HepG2 (cell line): ENCODE measurements at regions not wholly inside any gene's neighbourhood (a gene's known extent, or its start where the extent isn't known, plus 50 kb on each side); places are given as distances from the start of the nearest gene placed in this dataset.

Experiments
- ATAC-seq: fragments of 200-7000 bp; cut with Tn5 transposase; 3 replicates; pipeline ENCODE4 v1.9.1; 2020; ENCODE audit warnings: mild to moderate bottlenecking, moderate library complexity
- BruUV-seq: library from RNA; stranded (reverse); fragments of 400-500 nt; replicated peaks from 2 replicates; lab custom pipeline; 2021; lab: Mats Ljungman, UMichigan
- CTCF ChIA-PET: fragments of 300-600 bp; formaldehyde crosslinking; extraction: SDS; loops from one replicate; lab custom pipeline; 2021; ENCODE audit warnings: low total read pairs, inconsistent platforms, low intra/inter-chr PET ratio; lab: Yijun Ruan, JAX
- POLR2A ChIA-PET: fragments of 350-600 bp; sonication (Branson Sonifier 250); formaldehyde crosslinking; loops from one replicate; lab custom pipeline; 2020; ENCODE audit warnings: antibody characterized with exemption, inconsistent platforms; lab: Yijun Ruan, JAX
- DNase-seq: peaks from one replicate; pipeline ENCODE4 v3.0.0-alpha.2; 2015; ENCODE audit warnings: low spot score
- FAIRE-seq: peaks from 3 replicates; lab custom pipeline; 2011; peaks lifted over from hg19 to GRCh38; lab: Jason Lieb, UNC
- H2AFZ ChIP-seq: one replicate; pipeline ENCODE4 v1.6.1; 2011; ENCODE audit warnings: low read length, inconsistent platforms
- H3K27ac ChIP-seq: fragments of 300-600 bp; 3 replicates; pipeline ENCODE4 v1.8.0; 2011; ENCODE audit warnings: mixed run types, mild to moderate bottlenecking, mixed read lengths, low read length, inconsistent platforms; ENCODE audit not compliant: insufficient read depth; ENCODE audit errors: extremely low read length
- H3K27me3 ChIP-seq, 2 experiments: fragments of 200-600 bp in 1 of 2; 2 replicates in 1 of 2; 3 replicates in 1 of 2; pipeline versions ENCODE4 v1.6.0 to v1.8.0; 2011; ENCODE audit warnings: low read length in 2 of 2, mild to moderate bottlenecking in 2 of 2, moderate library complexity in 2 of 2, inconsistent platforms in 1 of 2; ENCODE audit not compliant: insufficient read depth in 2 of 2, control insufficient read depth in 1 of 2
- H3K36me3 ChIP-seq, 2 experiments: fragments of 200-600 bp in 1 of 2; replicated peaks in 1 of 2; 2 replicates in 1 of 2; 3 replicates in 1 of 2; pipeline versions ENCODE4 v1.5.1 to v1.8.0; 2011; ENCODE audit warnings: low read length in 2 of 2, inconsistent platforms in 1 of 2; ENCODE audit not compliant: insufficient read depth in 2 of 2, control insufficient read depth in 1 of 2
- H3K4me1 ChIP-seq: 2 replicates; pipeline ENCODE4 v1.5.1; 2012; ENCODE audit warnings: low read length, inconsistent platforms; ENCODE audit not compliant: insufficient read depth
- H3K4me2 ChIP-seq: 2 replicates; pipeline ENCODE4 v1.6.0; 2011; ENCODE audit warnings: low read depth, low read length, inconsistent platforms
- H3K4me3 ChIP-seq, 3 experiments: fragments of 200-600 bp in 1 of 3; sonication (generic), shearing (Covaris generic) in 1 of 3; replicated peaks in 1 of 3; 2 replicates each; pipeline ENCODE4 v1.5.1; 2011 to 2016; ENCODE audit warnings: low read length in 3 of 3, inconsistent platforms in 2 of 3, low read depth in 2 of 3, mild to moderate bottlenecking in 2 of 3, control low read depth in 1 of 3, mixed read lengths in 1 of 3; ENCODE audit not compliant: insufficient read depth in 1 of 3
- H3K79me2 ChIP-seq: one replicate; pipeline ENCODE4 v1.6.1; 2011; ENCODE audit warnings: low read length, inconsistent platforms; ENCODE audit not compliant: insufficient read depth
- H3K9ac ChIP-seq: 2 replicates; pipeline ENCODE4 v1.6.0; 2011; ENCODE audit warnings: mild to moderate bottlenecking, low read depth, low read length, inconsistent platforms; ENCODE audit not compliant: insufficient read depth
- H3K9me3 ChIP-seq: 2 replicates; pipeline ENCODE4 v1.5.1; 2012; ENCODE audit warnings: mild to moderate bottlenecking, low read length
- H4K20me1 ChIP-seq: 2 replicates; pipeline ENCODE4 v1.6.0; 2011; ENCODE audit warnings: inconsistent platforms, mild to moderate bottlenecking, low read length, moderate library complexity; ENCODE audit not compliant: insufficient read depth
- HDAC1 ChIP-seq: sonication (generic); formaldehyde crosslinking; IDR thresholded peaks from 2 replicates; pipeline ENCODE4 v1.5.1; 2020; ENCODE audit warnings: mild to moderate bottlenecking, missing genetic modification reagents
- MXD1 ChIP-seq: sonication (generic); formaldehyde crosslinking; IDR thresholded peaks from 2 replicates; pipeline ENCODE4 v1.4.0; 2020; ENCODE audit warnings: mild to moderate bottlenecking, missing genetic modification reagents
- SNAPC5 ChIP-seq: sonication (generic); formaldehyde crosslinking; IDR thresholded peaks from 2 replicates; pipeline ENCODE4 v1.8.1; 2023; ENCODE audit warnings: mild to moderate bottlenecking, missing genetic modification reagents, borderline replicate concordance
- TCF12 ChIP-seq, 2 experiments: fragments of 450-650 bp in 1 of 2; sonication (generic) in 1 of 2; formaldehyde crosslinking in 1 of 2; IDR thresholded peaks; 2 replicates each; pipeline versions ENCODE4 v1.6.1 to v1.8.0; 2017 to 2022; ENCODE audit warnings: antibody characterized with exemption in 1 of 2, mild to moderate bottlenecking in 1 of 2, missing genetic modification reagents in 1 of 2, moderate library complexity in 1 of 2
- ZBED4 ChIP-seq: sonication (generic); formaldehyde crosslinking; IDR thresholded peaks from 2 replicates; pipeline ENCODE4 v1.4.0; 2020; ENCODE audit warnings: missing genetic modification reagents, borderline replicate concordance
- WGBS: methylation state at CpG from one replicate; pipeline ENCODE4 v1.1.6; 2017; ENCODE audit warnings: low lambda C conversion rate; 5-methylcytosine and 5-hydroxymethylcytosine counted together
- in situ Hi-C: cut with HindIII; loops from 2 replicates; pipeline ENCODE4 v1.10.0; 2017; ENCODE audit warnings: low pct_unique_long_range_greater_than_20kb; ENCODE audit not compliant: extremely low pct_ligation_motif_present
- intact Hi-C: fragments of 100-400 bp; cut with micrococcal nuclease; formaldehyde crosslinking; loops from one replicate; pipeline ENCODE4 v1.10.0; 2022; ENCODE audit not compliant: unreplicated experiment
- TF ChIP-seq, protein P1 (sequence below): IDR thresholded peaks from 2 replicates; pipeline ENCODE4 v1.6.1; 2016; ENCODE audit warnings: mild to moderate bottlenecking, missing biosample characterization, missing genetic modification reagents

DNA sequence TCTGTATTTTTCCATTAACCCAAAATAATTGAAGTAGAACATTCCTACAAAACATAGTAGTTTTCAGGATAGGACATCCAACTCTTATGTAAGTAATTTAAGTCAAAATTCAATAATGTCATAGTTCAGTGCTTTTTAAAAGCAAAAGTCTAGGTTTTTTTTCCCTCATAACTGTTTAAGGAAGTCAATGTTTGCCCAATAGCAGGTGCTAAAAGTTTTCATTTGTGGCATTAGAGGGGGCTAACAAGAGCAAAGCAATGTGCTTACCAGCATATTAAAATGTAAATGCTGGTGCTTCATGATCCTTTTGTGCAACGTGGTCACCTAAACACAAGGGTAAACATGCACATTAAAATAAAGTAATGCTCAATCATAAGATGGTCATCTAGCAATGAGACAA, 155.2 kb upstream of the PPP1R2C start (continued):
- TF ChIP-seq ZBED4 (CRISPR knock-in tag) (no peak), HDAC1 (no peak), SNAPC5 (CRISPR knock-in tag) (no peak), TCF12 (IDR thresholded peaks at IDR 0.05) (no peak), TCF12 (CRISPR knock-in tag; IDR thresholded peaks at IDR 0.05) (no peak)
- TF ChIP-seq, protein P1, sequence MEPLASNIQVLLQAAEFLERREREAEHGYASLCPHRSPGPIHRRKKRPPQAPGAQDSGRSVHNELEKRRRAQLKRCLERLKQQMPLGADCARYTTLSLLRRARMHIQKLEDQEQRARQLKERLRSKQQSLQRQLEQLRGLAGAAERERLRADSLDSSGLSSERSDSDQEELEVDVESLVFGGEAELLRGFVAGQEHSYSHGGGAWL, result no peak

DNA sequence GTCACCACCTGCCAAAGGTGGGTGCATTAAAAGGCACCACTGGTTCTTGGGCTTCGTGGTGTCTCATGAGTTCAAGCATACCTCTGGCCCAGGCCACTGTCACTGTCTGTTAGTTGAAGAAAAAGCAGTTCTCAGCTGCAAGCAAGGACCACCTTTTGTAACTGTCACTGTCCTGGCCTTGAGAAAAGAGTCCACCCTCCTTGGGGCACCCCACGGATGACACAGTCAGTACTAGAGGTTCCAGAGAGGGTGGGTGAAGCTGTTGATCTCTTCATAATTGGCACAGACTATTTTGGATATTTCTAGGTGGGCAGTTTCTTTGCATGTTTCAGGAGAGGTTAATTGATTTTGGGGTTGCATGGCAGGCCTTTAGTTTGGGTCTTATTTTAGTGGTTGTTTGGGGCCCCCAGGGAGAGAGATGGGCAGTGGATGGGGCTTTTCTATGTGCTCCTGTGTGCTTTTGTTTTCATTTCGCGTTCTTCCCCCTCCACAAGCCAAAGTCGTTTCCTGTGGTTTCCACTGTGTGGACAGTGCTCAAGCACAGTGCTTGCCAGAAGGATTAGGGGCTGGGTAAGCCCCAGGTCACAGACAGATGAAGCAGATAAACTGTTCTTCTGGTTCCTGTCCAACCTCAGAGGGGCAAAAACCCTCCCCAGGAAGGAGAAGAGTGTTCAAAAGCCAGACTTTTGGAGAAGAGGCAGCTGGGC, 156.2 kb upstream of the PPP1R2C start:
- no peak overlapping the region for H2AFZ ChIP-seq
- intact Hi-C loops, result no loop called here
- no peak overlapping the region for H3K27ac ChIP-seq
- CTCF ChIA-PET, result no interaction called here
- no peak for FAIRE-seq
- 0% methylated on average over 3 of the region's 5 CpGs for WGBS
- H3K79me2 ChIP-seq, result no peaks in the 10 kb centered on the region
- no peaks in the 10 kb centered on the region for H3K9me3 ChIP-seq
- POLR2A ChIA-PET, result no interaction called here
- no peak for ATAC-seq
- H3K4me1 ChIP-seq, result no peaks in the 10 kb centered on the region
- BruUV-seq, result no TSS peak
- no peak for TF ChIP-seq MXD1 (CRISPR knock-in tag)
- no peak for DNase-seq
- no peaks in the 10 kb centered on the region for H3K36me3 ChIP-seq
- no peak overlapping the region for H3K9ac ChIP-seq
- H3K4me2 ChIP-seq, result no peak overlapping the region
- H3K27me3 ChIP-seq, result no peaks in the 10 kb centered on the region
- no peaks in the 10 kb centered on the region for H4K20me1 ChIP-seq
- H3K4me3 ChIP-seq, result no peak overlapping the region
- in situ Hi-C loops, result no loop called here
